Panc1 (cell line): ENCODE measurements at regions not wholly inside any gene's neighbourhood (a gene's known extent, or its start where the extent isn't known, plus 50 kb on each side); places are given as distances from the start of the nearest gene placed in this dataset.

Source experiments
- TCF7L2 ChIP-seq: IDR thresholded peaks from 2 replicates; pipeline ENCODE4 v1.6.1; 2011; ENCODE audit warnings: mild to moderate bottlenecking, low read depth, low read length, inconsistent platforms
- TF ChIP-seq, protein P1 (sequence below): fragments of 450-650 bp; IDR thresholded peaks from 2 replicates; pipeline ENCODE4 v1.5.1; 2017; ENCODE audit warnings: mild to moderate bottlenecking

GRCh38 chr11:128355558-128355957 lies 231.8 kb downstream of the ETS1 start:
- TF ChIP-seq, protein P1, sequence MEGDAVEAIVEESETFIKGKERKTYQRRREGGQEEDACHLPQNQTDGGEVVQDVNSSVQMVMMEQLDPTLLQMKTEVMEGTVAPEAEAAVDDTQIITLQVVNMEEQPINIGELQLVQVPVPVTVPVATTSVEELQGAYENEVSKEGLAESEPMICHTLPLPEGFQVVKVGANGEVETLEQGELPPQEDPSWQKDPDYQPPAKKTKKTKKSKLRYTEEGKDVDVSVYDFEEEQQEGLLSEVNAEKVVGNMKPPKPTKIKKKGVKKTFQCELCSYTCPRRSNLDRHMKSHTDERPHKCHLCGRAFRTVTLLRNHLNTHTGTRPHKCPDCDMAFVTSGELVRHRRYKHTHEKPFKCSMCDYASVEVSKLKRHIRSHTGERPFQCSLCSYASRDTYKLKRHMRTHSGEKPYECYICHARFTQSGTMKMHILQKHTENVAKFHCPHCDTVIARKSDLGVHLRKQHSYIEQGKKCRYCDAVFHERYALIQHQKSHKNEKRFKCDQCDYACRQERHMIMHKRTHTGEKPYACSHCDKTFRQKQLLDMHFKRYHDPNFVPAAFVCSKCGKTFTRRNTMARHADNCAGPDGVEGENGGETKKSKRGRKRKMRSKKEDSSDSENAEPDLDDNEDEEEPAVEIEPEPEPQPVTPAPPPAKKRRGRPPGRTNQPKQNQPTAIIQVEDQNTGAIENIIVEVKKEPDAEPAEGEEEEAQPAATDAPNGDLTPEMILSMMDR: no peak
- no peak for TF ChIP-seq TCF7L2
